ENCODE measurements at regions not wholly inside any gene's neighbourhood (a gene's known extent, or its start where the extent isn't known, plus 50 kb on each side); places are given as distances from the start of the nearest gene placed in this dataset.

- no peak for TF ChIP-seq CTCF (IDR thresholded peaks at IDR 0.05)
- no peak for TF ChIP-seq POLR2AphosphoS5 (IDR thresholded peaks at IDR 0.05)
- TF ChIP-seq POLR2A (IDR thresholded peaks at IDR 0.05), result no peak
- no peak for TF ChIP-seq EP300 (IDR thresholded peaks at IDR 0.05)
These were observed 637.0 kb downstream of the NR4A2 start for GRCh38 chr2:155695505-155695904.
